Amniotic stem cell (primary cell): ENCODE measurements at regions not wholly inside any gene's neighbourhood (a gene's known extent, or its start where the extent isn't known, plus 50 kb on each side); places are given as distances from the start of the nearest gene placed in this dataset.

Experiments used
- DNase-seq: peaks from one replicate; lab custom pipeline; 2025; lab: John Stamatoyannopoulos, UW

DNA sequence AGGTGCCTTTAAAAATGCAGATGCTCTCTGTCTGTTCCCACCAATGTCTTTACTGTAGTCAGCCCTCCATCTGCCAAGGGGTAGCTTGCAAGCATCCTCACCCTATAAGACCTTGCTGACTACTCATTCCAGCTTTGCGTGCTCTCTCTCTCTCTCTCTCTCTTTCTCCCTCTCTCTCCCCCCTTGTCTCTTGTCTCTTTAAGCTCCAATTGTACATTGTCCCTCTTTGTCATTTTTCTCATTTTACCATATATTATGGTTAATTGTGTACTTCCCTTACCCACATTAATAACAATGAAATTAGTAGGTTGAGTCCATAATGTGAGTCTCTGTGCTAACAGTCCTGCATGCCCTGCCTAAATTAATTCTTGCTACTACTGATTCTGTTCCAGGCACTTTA, 350.2 kb upstream of the CDH4 start:
- DNase-seq: no peak

DNA sequence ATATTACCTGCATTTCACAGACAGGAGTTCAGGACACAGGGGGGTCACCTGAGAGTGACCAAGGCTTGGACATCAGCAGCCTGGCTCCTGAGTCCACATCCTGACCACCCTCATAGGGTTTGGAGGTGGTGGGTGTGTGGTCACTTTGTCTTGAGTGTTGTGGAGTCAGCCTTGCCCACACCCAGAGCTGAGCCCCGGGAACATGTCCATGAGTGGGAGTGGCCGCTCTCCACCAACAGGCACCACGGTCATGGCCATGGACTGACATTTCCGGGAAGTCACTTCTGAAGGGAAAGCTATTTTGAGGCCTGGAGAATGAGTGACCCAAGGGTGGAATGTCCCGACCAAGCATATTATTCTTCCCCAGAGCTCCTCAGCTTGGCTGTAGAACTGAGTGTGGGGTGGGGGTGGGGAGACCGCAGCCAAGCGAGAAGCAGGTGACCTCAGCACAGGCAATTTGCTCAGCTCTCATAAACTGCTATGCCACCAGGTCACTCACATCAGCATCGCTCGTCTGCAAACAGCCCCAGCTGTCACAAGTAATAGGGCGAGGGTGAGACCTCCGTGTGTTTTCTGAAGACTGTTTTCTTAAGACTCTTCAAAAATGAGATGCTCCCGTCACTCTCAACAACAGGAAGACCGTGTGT, 348.6 kb upstream of the CDH4 start:
- no peak for DNase-seq

DNA sequence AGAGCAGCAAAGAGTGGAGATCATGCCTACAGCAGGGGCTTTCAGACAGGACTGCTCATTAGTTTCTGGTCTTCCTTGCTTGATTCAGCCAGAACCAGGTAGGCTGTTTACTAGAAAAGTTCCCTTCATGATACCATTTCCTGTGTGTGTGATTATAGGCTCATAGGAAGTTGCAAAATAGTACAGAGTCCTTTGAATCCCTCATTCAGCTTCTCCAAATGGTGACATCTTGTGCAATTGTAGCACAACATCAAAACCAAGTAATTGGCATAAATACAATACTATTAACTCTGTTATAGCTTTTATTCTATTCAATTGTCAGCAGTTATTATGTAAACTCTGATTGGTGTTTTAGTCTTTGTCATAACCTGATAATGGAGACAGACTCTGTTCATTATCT, 347.3 kb upstream of the CDH4 start:
- DNase-seq: no peak

DNA sequence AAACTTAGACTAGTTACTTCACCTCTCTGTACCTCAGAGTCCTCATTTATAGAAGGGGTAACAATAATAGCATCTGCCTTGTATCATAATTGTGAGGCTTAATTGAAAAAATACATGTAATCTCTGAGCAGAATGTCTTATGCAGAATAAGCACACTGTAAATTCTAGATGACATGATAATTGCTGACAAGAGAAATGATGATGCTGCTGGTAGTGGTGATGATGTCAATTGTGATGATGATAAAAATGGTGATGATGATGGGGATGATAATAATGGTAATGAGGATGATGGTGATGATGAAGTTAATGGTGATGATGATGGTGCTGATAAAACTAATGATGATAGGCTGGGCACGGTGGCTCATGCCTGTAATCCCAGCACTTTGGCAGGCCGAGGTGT, 346.1 kb upstream of the CDH4 start:
- no peak for DNase-seq

DNA sequence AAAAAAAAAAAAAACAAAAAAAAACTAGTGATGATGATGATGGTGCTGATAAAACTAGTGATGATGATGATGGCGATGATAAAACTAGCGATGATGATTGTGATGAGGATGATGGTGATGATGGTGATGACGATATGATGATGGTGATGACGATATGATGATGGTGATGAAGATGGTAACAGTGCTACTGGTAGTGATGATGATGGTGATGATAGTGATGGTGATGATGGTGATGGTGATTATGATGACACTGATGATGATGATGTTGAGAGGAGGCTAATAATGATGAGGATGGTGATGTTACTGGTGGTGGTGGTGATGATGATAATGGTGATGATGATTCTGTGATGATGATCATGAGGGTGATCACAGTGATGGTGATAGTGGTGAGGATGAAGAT, 345.5 kb upstream of the CDH4 start:
- DNase-seq: no peak

DNA sequence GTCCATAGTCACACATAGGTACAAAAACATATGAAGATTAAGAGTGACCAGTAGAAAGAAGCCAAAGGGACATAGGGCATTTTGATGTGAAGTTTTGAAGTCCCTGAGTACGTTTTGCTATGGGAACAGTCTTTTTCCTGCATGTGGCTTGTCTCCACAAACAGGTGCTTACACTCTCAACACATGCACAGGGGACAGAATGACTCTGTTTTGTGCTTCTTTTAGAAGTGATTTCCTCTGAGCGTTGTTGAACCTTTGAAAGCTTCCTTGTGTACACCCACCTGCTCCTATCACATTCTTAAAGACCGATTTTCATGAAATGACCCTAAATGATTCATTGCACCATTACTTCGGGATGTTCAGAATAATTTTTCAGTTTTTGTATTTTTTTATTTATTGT, 338.8 kb upstream of the CDH4 start:
- no peak for DNase-seq

DNA sequence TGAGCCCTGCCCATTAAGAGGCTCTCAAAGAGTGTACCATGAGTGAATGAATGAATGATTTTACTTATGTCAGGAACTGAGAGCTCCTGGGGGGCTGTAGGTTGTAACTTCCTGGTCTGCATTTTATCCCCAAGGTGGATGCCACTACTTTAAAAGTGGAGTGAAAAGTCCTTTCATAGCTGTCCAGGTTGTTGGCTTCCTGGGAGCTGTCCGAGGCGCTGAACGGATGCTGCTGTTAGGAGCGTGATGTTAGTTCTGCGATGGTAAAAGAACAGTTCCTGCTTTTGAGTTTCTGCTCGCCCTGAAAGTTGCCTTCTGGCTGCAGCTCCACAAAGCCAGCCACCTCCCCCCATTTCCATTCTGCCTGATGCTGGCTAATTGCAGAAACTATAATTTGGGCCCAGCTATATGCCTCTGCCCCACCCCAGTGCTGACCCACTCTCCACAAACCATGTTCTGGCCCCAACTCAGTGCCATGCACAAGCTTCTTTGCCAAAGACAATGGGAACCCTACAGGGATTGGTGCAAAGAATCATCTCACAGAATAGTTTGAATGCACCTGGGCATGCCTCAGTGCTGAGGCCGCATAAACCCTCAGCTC, 330.9 kb upstream of the CDH4 start:
- DNase-seq: no peak

DNA sequence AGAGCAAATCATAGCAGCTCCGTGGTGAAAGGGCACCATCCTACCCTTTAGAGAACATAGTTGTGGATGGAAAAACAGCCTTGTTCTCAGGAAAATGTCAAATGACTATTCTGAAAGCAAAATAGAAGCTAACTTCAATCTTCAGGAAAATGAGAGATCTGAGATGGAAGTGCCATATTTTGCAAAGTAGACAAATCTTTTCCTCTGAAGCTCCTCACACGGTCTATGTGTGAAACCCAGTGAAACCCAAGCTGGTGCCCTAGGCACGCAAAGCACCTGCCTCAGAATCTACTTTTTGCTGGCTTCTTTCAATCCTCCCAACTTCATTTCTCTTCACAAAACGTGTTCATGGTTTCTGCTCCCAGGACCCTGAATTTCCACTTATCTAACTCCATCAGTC, 325.2 kb upstream of the CDH4 start:
- no peak for DNase-seq

DNA sequence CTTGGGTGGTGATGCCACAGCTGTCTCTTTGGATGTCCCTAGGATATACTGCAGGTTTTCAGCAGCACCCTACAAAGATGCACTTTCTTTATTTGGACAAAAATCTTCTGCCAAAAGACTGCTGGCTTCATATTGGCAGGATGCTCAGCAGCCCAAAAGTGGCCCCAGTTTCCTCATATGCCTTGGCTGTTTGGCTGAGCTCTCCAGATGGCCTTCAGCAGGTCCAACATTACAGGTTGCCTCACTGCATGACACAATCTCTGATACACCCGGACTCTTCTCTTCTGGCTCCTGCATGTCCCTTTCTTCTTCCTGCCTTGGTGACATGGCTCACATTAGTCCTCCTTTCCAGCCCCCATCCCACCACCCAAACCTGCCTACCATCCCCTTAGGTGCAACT, 323.7 kb upstream of the CDH4 start:
- no peak for DNase-seq

DNA sequence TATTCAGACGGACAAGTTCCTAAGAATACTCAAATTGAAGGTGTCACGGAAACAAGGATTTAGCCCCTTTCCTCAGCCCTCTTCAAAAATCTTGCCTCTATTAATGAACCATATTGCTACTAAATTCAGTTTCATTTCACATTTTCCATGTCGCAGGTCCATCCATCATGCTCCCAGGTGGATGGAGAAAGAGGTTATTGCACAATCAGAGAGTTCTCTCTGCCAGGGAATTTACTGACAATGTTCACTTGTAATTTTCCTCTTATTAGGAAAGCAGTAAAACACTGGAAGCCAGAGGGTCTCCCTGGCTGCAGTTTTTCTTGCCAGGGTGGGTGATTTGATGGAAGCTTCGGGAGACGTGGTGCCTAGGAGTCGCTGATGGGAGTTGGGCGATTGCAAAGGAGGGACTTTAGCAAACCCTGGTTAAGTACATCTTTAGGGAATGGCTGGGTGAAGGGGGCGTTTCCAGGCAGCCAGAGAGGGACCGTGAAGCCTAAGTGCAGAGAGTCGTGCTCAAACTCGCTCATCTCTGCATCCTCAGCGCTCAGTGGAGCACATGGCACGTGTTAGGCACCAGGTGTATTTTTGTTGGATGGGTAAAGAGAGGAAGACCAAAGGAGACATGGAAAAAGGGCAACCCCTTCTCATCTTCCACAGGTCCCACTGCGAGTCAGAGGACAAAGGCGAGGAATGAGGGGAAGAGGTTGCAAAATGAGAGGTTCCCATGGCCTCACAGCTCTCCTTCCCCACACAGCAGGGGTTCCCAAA, 321.9 kb upstream of the CDH4 start:
- no peak for DNase-seq

DNA sequence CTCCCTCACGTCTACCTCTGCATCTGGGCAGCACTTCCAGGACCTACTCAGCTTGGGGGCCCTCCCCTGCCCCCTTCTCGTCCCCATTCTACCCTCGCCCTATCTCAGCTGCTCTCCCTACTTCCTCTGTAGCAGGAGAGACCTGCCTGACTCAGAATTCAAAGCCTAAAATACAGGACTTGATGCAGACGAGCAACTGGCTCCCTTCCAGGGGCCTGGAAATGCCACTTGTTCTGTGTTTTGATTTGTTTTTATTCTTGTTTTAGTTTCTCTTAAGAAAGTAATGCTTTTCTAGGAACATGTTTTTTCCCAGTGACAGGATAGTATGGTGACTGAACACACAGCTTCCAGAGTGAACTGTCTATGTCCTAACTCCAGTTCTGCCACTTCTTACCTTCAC, 320.4 kb upstream of the CDH4 start:
- DNase-seq: no peak

DNA sequence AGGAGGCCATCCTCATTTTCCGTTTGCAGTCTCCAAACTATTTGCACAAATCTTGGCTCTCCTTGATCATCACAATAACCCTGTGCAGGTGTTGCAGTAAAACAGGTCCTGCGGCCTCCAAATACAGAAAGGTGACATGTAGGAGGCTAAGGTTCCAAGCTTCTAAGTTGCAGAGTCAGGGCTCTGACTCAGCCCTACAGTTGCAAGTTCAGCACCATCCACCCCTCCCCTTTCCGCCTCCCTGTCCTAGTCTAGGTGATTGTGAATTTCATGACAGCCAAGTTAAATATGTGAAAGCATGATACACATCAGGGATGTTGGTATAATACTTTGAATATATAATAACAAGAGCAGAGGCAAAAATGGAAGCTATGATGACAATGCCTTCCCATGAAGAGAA, 317.3 kb upstream of the CDH4 start:
- no peak for DNase-seq

DNA sequence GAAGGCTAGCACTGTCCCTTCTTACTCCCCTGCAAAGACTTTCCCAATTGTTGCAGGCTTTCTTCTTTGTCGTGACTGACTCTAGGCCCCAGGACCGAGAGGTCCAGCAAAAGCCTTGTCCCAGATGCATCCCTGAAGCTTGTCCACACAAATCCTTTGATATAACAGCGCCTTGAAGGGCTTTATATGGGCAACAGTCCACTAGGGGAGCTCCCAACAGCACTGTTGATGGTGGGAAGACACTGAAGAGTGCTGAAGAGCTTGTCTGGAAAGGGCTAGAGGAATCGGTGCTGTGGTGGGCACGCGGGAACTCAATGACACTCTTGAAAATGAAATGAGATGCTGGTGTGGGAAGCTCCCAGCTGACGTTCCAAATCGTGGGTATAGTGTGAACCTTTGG, 316.1 kb upstream of the CDH4 start:
- no peak for DNase-seq

DNA sequence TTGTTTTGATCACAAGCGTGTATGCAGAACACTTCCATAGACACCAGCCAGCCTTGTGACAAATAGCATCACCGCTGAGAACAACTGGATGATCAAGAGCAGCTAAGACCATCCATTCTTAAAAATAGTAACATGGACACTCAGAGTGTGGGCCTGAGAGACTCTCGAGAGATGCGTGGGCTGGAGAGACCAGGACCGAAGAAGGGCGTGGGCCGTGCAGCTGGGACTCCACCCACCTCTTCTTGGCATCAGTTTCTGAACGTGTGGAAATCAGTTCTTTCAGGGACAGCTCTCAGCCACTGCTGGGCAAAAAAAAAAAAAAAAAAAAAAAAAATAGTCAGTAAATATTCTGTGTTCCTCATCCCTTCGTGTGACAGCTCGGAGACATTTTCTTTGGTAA, 314.5 kb upstream of the CDH4 start:
- no peak for DNase-seq

DNA sequence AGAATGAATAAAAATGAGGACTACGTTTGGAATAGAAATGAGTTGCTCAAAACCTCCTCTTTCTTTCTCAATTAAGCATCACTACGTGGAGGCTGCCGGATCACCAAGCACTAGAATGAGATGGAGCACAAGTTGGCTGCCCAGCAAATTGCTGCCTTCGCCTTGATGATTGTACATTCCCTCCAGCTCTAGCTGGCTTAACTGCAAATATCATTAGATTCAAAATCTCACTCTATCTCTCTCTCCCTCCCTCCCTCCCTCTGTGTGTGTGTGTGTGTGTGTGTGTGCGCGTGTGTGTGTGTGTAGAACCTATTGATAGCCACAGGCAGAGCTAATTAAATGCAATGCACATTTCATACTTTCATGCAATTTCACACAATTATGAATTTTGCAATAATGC, 310.7 kb upstream of the CDH4 start:
- no peak for DNase-seq

DNA sequence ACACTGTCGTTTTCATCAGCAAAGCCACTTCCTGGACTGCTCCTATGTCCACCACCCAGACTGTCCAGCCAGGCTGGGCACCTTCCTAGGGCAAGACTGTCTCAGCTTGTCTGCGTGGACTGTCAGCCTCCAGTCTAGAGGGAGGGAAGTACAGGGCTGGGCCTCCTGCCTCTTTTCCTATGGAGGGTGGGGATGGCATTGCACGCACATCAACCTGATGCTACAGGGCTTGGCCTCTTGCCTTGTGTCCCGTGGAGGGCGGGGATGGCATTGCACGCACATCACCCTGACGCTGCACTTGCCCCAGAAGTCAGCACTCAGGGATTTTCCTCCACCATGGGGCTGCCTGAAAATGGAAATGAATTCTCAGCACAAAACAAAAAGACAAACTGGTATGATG, 304.2 kb upstream of the CDH4 start:
- DNase-seq: no peak

DNA sequence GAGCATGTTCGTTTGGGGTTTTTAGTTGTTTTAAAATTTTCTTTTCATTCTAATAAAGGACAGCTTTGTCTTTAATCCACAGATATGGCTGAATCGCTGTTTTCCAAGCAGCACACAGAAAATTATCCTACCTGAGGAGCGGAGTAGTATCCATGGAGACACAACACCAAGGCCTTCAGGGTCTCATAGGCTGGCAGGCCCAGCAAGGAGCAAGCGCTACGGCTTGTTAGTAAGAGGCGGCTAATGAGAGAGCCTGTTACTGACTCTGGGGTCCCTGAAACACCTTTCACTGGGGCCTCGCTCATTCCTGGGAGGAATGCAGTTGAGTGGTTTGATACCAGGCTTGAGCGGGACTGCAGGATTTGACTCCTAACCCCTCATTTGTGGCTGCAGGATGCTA, 303.8 kb upstream of the CDH4 start:
- DNase-seq: no peak

DNA sequence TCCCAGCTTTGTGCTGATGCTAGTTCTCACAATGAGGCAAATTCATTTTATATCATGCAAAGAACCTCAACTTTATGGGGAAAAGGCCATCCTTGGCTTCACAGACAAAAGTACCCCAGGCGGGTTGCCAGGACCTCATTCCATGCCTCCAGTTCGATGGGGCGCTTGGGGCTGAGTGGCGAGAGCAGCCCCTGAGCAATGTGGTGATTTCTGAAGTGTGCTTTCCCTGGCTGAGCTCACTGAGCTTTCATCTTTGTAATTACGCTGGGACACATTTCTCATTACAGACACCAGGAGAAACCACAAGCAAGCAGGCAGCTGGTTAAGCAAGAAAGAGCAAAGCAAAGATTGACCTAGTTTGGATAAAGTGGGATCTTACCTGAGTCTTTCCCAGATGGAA, 301.5 kb upstream of the CDH4 start:
- no peak for DNase-seq

DNA sequence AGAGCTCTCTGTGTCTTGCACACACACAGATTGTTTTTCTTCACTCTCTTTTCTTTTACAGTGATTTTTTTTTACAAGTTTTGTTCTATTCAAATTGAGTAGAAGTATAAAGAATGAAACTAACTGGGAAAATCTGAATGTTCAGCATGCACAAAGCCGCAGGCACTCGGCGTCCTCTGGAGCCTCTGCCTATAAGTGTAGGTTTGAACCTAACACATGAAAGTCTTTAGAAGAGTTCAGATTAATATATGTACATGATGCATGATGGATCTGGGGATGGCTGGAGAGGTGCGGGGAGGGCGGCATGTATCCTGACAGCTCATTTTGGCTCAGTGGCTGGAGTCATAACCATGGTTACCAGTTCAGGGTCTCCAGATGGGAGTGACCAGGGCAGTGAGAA, 301.1 kb upstream of the CDH4 start:
- DNase-seq: no peak

DNA sequence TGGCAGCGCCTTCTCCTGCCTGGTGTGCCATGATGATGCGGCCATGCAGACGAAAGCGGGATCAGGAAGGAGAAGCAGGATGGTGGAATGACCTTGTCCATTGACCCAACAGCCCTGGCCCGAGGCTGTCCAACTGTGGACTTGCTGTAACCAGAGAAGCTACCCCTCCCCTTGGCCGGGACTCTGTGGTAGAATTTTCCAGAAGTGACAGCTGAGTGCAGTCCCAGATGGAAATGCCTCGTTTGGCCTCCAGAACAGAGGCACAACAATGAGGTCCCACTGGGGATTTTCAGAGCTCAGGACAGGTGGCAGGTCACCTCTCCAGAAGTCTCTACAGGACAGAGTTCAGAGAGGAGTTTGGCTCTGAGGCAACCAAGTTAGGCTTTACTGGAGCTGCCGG, 299.2 kb upstream of the CDH4 start:
- DNase-seq: no peak

DNA sequence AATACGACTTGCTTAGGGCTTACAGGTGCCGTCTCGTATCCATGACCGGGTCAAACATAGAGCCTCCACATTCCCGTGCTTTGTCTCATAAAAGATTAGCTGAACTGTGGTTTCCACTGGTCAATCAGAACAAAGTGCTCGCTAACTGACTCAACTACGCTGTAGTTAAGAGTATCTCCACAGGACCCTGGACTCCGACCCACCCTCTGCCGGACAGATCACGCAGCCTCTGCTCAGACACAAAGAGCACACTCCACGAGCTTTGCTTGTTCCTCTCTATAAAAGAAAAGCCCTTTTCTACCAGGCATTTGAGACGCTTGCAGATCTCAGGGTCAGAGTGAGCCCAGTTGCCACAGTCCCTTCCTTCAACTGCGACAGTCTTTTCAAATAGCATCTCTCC, 298.7 kb upstream of the CDH4 start:
- no peak for DNase-seq

DNA sequence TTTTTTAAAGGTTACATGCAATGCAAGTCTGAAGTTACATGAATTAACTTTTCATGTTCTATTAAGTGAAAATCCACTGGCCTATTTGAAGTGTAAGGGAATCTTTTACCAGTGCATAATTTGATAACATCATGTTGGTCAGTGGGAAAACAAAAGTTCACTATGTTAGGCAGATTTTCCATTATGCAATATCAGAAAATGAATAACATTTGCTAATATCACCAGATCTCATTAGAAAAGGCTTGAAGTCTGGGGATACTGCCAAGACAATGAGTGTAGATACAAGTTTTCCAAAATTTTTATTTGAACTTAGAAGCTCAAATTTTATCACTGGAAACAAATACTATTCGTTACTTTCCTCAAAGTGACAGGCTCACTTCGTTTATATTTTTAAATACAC, 296.4 kb upstream of the CDH4 start:
- DNase-seq: no peak

DNA sequence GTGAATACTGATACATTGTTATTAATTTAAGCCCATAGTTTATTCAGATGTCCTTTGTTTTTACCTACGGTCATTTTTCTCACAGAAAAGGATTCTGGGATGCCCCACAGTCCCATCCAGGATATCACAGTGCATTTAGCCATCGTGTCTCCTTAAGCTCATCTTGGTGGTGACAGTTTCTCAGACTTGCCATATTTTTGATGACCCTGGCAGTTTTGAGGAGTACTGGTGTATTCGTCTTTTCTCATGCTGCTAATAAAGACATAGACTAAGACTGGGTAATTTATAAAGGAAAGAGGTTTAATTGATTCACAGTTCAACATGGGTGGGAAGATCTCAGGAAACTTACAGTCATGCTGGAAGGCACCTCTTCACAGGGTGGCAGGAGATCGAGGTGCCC, 295.9 kb upstream of the CDH4 start:
- DNase-seq: no peak

DNA sequence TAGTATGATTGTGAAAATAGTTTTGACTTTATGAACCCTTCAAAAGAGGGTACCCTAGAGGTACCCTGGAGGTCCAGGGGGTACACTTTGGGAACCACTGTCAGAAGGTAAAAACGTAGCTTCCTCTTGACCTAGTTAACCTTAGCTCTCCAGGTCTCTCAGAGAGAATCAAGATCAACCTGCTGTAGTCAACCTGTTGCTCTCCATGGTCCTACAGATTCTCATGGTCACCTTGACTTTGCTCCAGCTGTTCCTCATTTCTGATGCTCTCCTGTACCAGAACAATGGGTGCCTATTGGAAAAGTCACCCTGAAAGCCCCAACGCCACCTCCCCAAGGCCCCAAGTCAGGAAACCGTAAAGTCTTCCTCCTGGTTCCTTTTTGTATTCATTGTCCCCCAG, 294.4 kb upstream of the CDH4 start:
- DNase-seq: no peak
